NCI-H2227 (cell line): ENCODE measurements at regions not wholly inside any gene's neighbourhood (a gene's known extent, or its start where the extent isn't known, plus 50 kb on each side); places are given as distances from the start of the nearest gene placed in this dataset.
A peak's percentile ranks its signal among the peaks of the same experiment; 100 is the strongest.
"Not testable (repeated sequence)": the region's sequence is repeated elsewhere in the genome, so short reads cannot be mapped to it uniquely, and the experiment has no call there.

Experiments
- DNase-seq: peaks from one replicate; lab custom pipeline; 2025; ENCODE audit not compliant: unreplicated experiment; lab: John Stamatoyannopoulos, UW

DNA sequence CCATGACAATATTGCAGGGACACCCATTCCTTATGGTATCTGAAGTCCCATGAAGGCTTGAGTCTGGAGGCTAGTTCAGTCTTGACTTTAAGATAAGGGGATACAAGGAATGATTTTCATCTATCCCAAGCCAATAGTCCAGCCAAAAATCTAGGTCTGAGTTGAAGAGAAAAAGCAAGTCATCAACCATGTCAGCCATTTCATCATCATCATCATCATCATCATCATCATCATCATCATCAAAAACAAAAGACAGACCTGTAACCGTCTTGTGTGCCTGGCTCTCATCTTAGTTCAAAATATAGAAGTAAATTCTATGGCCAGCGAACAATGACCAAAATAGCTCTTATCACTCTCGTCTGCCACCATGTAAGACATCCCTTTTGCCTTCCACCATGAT, 59.5 kb upstream of the FAM90A26 start:
- not testable (repeated sequence) for DNase-seq

DNA sequence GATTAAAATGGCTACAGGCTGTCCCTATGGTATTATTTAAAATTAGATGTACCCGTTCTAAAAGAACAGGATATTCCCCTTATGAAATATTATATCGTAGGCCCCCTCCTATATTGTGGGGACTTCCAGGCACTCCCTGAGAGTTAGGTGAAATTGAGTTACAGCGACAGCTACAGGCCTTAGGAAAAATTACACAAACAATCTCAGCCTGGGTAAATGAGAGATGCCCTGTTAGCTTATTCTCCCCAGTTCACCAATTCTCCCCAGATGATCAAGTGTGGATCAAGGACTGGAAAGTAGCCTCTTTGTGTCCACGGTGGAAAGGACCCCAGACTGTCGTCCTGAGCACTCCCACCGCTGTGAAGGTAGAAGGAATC, 67.1 kb upstream of the FAM90A26 start:
- not testable (repeated sequence) for DNase-seq

GRCh38 chr4:9102471-9103147, 67.6 kb upstream of the FAM90A26 start:
- DNase-seq: not testable (repeated sequence)

DNA sequence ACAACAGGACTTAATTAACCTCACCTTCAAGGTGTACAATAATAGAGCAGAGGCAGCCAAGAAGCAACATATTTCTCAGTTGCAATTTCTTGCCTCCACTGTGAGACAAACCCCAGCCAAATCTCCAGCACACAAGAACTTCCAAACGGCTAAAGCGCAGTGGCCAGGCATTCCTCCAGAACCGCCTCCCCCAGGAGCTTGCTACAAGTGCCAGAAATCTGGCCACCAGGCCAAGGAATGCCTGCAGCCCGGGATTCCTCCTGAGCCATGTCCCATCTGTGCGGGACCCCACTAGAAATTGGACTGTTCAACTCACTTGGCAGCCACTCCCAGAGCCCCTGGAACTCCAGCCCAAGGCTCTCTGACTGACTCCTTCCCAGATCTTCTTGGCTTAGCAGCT, 73.9 kb upstream of the FAM90A26 start:
- not testable (repeated sequence) for DNase-seq

GRCh38 chr4:9078796-9079195, 91.4 kb upstream of the FAM90A26 start:
- DNase-seq: not testable (repeated sequence)

DNA sequence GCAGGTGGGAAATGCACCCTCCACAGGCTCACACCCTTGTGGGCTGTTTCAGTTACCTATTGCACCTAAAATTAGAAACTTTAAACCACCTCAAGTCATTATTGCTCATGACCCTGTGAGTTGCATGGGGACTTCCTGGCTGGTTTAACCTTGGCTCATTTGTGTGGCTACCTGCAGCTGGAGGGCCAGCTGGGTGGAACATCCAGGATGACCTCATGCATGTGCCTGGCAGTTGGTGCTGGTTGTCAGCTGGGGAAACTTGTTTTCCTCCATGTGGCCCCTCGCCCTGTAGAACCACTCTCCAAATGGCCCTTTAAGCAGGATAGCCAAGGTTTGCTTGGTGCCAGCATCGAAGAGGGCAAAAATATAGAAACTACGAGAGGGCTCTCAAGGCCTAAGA, 93.2 kb upstream of the FAM90A26 start:
- not testable (repeated sequence) for DNase-seq

DNA sequence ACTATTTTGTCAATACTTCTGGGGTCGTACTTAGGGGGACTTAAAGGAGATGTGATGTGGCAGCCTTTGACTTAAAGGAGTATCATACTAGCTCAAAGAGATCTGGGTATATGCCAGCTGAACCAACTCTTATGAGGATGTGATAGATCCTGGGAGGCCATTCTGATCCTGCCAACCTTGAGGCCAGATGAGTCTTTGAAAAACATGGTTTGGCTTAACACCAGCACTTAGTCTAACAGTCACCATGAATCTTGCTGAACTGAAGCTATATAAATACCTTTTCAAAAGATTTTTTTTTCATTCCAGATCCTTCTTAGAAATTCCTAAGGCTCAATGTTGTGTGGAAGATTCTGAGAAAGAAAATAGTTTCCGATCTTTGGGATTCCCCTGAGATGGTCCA, 93.7 kb upstream of the FAM90A26 start:
- DNase-seq: not testable (repeated sequence)

DNA sequence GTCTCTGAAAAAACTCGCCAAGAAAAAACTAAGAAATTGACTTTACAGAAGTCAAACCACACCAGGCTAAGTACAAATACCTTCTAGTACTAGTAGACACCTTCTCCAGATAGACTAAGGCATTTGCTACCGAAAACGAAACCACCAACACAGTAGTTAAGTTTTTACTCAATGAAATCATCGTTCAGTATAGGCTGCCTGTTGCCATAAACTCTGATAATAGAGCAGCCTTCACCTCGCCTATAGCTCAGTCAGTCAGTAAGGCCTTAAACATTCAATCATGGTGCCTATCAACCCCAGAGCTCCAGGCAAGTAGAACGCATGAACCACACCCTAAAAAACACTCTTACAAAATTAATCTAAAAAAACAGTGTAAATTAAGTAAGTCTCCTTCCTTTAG, 96.8 kb upstream of the FAM90A26 start:
- DNase-seq: not testable (repeated sequence)

GRCh38 chr4:9072521-9073220, 97.5 kb upstream of the FAM90A26 start:
- not testable (repeated sequence) for DNase-seq

GRCh38 chr4:9067923-9068322, 102.3 kb upstream of the FAM90A26 start:
- DNase-seq: not testable (repeated sequence)

- DNase-seq: not testable (repeated sequence)
Observed at GRCh38 chr4:9063612-9064011, 106.6 kb upstream of the FAM90A26 start.

DNA sequence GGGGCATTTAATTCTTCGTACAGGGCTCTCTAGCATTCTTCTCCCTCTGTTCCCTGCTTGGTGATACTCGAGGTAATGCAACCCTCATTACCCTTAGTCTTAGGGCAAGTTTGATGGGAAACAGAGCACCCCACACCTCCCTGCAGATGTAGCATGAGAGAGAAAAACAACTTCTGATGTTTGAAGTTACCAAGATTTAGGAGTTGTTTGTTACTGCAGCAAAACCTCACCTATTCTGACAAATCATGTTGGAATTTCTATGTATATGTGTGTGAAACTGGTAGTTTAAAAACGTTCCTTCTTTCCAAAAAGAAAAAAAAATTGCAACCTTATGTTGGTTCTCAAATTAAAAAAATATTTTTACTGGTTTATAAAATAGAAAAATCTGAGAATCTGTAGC, 145.3 kb upstream of the FAM90A26 start:
- not testable (repeated sequence) for DNase-seq

GRCh38 chr4:9009792-9010191, 138.2 kb upstream of the HMX1 start:
- not testable (repeated sequence) for DNase-seq

DNA sequence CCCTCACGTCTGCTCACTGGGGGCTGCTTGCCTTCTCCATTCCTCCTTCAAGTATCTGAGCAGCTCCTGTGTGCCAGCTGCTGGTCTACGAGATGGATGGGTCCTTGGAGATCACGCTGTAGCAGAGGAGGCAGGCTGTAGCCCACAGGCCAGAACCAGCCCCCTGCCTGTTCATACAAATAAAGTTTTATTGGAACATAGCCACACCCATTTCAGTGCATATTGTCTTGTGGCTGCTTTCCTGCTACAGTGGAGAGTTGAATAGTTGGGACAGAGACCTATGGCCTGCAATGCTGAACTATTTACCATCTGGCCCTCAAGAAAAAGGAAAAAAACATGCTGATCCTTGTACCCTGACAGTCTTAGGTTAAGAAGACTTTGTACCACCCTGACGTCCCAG, 136.8 kb upstream of the HMX1 start:
- DNase-seq: not testable (repeated sequence)

- DNase-seq: not testable (repeated sequence)
Observed at GRCh38 chr4:9001153-9001552, 129.5 kb upstream of the HMX1 start.

- DNase-seq: peak; percentile 38
Observed at GRCh38 chr4:9000505-9001001, 128.9 kb upstream of the HMX1 start.

- DNase-seq: not testable (repeated sequence)
Observed at GRCh38 chr4:8992981-8993380, 121.3 kb upstream of the HMX1 start.

- DNase-seq: not testable (repeated sequence)
Observed at GRCh38 chr4:8991449-8991848, 119.8 kb upstream of the HMX1 start.

- not testable (repeated sequence) for DNase-seq
Observed at GRCh38 chr4:8990341-8990740, 118.7 kb upstream of the HMX1 start.

- not testable (repeated sequence) for DNase-seq
Observed at GRCh38 chr4:8985786-8986185, 114.1 kb upstream of the HMX1 start.

- not testable (repeated sequence) for DNase-seq
Observed at GRCh38 chr4:8984641-8985040, 113.0 kb upstream of the HMX1 start.

- DNase-seq: not testable (repeated sequence)
Observed at GRCh38 chr4:8983921-8984320, 112.3 kb upstream of the HMX1 start.
